ENCODE measurements at regions not wholly inside any gene's neighbourhood (a gene's known extent, or its start where the extent isn't known, plus 50 kb on each side); places are given as distances from the start of the nearest gene placed in this dataset.
"Not testable (repeated sequence)": the region's sequence is repeated elsewhere in the genome, so short reads cannot be mapped to it uniquely, and the experiment has no call there.

DNA sequence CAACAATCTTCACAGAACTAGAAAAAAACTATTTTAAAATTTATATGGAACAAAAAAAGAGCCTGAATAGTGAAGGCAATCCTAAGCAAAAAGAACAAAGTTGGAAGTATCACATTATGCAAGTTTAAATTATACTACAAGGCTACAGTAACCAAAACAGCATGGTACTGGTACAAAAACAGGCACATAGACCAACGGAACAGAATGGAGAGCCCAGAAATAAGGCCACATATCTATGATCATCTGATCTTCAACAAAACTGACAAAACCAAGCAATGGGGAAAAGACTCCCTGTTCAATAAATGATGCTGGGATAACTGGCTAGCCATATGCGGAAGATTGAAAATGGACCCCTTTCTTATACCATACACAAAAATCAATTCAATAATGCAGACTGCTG is 74.4 kb upstream of the RTN4 start:
- not testable (repeated sequence) for H3K27ac Mint-ChIP-seq; H3K4me1 Mint-ChIP-seq (ENCODE audit: low read depth); H3K27me3 Mint-ChIP-seq; H3K9me3 Mint-ChIP-seq (ENCODE audit: low read depth); H3K36me3 Mint-ChIP-seq; H3K4me3 Mint-ChIP-seq

DNA sequence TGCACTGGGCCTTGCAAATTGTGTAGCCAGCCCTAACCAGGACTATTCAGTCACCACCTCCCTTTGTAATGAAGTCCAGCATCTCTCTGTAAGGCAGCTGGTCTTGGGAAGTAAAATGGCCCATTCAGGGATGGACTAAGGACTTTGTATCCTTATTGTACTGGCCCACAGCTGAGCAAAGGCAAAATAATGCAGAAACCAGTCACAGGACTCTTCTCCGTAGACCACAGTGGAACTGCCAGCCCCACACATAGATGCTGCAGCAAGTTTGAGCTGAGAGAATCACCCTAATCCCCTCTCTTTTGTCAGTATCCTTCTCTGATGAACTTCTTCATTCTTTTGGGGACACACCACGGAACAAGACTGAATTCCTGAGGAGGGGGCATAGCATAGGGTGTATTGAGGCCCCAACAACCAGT is 73.6 kb upstream of the RTN4 start:
- Mint-ChIP-seq H3K27ac (no peak overlapping the region), H3K4me1 (ENCODE audit: low read depth) (no peaks in the 10 kb centered on the region), H3K9me3 (ENCODE audit: low read depth) (no peaks in the 10 kb centered on the region), H3K4me3 (no peak overlapping the region), H3K27me3 (no peaks in the 10 kb centered on the region), H3K36me3 (no peaks in the 10 kb centered on the region)

DNA sequence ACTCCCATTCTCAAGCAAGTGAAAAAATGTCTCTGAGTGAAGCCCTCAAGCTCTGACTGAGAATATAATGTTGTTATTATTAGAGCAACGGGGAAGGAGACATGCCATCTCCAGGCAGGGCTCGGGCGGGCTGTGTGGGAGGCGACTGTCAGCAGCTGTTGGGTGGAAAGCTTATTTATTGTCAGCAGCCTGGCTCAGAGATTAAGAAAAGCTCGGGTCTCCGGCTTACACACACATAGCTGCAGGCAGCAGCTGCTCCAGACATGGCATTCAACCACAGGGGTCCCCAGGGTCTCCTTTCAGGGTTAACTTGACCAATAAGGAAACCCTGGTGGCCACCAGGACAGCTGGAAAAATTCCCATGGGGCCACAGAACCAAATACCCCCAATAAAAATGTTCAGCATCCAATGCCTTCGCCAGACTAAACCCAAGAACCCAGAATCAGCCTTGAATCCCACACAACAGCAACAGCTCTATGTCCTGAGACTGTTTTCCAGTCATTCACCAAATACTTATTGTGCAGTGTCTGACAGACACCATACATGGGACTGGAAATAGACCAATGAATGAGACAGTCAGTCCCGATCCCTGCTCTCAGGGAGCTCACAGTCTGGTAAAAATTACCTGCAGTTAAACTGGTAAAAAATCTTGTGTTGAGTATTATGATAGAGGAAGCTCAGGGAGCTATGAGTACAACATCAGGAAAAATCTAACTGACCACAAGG is 70.5 kb upstream of the RTN4 start:
- Mint-ChIP-seq H3K9me3 (ENCODE audit: low read depth) (no peaks in the 10 kb centered on the region), H3K27ac (no peak overlapping the region), H3K36me3 (no peaks in the 10 kb centered on the region), H3K4me3 (no peak overlapping the region), H3K27me3 (no peaks in the 10 kb centered on the region), H3K4me1 (ENCODE audit: low read depth) (no peaks in the 10 kb centered on the region)

DNA sequence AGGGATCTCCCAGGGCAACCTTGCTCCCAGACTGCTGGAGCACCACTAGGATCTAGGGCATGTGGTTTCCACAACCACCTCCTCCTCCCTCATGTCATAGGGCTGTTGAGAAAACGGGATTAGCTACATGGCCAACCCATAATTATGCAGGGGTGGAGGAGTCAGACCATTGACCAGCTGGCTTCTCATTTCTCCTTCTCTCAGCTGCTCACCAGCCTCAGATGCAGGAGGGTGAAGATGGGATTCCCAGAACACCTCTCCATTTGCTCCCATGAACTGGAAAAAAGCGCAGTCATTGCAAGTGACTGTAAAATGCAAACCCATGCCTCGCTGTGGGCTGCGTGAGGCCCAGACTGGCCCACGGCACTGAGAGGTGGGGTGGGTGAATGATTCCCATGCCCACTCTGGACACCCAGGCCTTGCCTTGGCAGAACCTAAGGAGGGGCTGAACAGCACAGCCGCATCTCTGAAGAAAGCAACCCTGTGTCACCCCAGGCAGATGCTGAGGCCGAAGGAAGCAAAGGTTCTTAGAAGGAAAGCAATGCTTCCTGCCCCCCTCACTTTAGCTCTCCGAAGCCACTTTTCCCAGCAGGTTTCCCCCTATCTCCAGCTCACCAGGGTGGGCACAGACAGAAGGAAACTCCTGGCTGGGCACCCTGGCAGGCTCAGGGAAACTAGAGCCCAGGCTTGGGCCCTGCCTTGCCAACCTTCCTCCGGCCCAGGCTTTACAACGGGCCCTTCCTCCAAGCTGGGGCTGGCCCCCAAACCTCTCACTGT is 69.6 kb upstream of the RTN4 start:
- Mint-ChIP-seq H3K4me3 (no peak overlapping the region), H3K36me3 (no peaks in the 10 kb centered on the region), H3K27ac (no peak overlapping the region), H3K27me3 (no peaks in the 10 kb centered on the region), H3K4me1 (ENCODE audit: low read depth) (no peaks in the 10 kb centered on the region), H3K9me3 (ENCODE audit: low read depth) (no peaks in the 10 kb centered on the region)

DNA sequence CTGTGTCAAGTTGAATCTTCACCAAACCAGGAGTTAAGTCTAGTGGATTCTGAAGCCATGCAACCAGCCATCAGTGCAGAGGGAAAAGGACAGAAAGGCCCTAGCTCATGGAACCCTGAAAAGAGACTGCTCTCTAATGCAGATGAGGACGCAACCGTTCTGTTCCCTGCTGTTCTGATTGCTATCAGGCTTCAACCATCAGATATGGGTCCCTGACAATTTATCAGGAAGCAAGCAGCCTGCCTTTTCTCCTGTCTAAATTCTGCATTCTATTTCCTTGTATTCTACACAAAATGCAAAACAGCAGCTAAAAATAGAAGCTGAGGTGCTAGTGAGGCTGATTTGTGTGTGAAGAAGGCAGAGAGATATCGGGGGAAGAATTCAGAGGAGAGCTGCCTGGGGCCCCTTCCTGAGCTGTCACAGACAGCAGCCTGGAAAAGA is 68.4 kb upstream of the RTN4 start:
- no peaks in the 10 kb centered on the region for H3K27me3 Mint-ChIP-seq
- no peaks in the 10 kb centered on the region for H3K36me3 Mint-ChIP-seq
- no peaks in the 10 kb centered on the region for H3K4me1 Mint-ChIP-seq (ENCODE audit: low read depth)
- no peak overlapping the region for H3K4me3 Mint-ChIP-seq
- no peak overlapping the region for H3K27ac Mint-ChIP-seq
- H3K9me3 Mint-ChIP-seq (ENCODE audit: low read depth), result no peaks in the 10 kb centered on the region

DNA sequence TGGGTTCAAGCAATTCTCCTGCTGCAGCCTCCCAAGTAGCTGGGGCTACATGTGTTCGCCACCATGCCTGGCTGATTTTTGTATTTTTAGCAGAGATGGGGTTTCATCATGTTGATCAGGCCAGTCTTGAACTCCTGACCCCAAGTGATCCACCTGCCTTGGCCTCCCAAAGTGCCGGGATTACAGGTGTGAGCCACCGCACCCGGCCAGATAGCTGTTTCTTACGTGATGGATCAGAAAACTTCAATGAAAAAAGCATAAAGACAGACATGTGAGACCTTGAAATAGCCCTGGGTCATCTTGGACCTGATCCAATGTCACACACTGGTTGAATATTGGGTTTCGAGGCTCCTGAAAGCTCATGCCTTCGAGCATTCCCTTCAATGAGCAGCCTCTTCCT is 66.7 kb upstream of the RTN4 start:
- no peaks in the 10 kb centered on the region for H3K9me3 Mint-ChIP-seq (ENCODE audit: low read depth)
- H3K4me3 Mint-ChIP-seq, result no peak overlapping the region
- no peaks in the 10 kb centered on the region for H3K27me3 Mint-ChIP-seq
- no peaks in the 10 kb centered on the region for H3K4me1 Mint-ChIP-seq (ENCODE audit: low read depth)
- no peak overlapping the region for H3K27ac Mint-ChIP-seq
- H3K36me3 Mint-ChIP-seq, result no peaks in the 10 kb centered on the region

DNA sequence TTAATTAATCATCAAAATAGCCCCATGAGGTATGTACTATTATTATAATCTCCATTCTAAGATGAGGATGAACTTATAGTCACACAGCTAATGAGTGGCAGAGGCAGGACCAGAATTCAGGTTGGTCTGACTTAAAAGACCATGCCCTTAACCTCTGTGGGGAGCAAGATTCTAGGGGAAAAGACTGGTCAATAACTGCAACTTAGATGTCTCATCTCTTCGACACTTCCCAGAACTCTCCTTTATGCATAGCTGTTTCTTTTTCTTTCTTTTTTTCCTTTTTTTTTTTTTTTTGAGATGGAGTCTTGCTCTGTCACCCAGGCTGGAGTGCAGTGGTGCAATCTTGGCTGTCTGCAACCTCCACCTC is 66.3 kb upstream of the RTN4 start:
- no peaks in the 10 kb centered on the region for H3K4me1 Mint-ChIP-seq (ENCODE audit: low read depth)
- no peaks in the 10 kb centered on the region for H3K9me3 Mint-ChIP-seq (ENCODE audit: low read depth)
- no peaks in the 10 kb centered on the region for H3K36me3 Mint-ChIP-seq
- H3K27me3 Mint-ChIP-seq, result no peaks in the 10 kb centered on the region
- H3K4me3 Mint-ChIP-seq, result no peak overlapping the region
- H3K27ac Mint-ChIP-seq, result no peak overlapping the region

DNA sequence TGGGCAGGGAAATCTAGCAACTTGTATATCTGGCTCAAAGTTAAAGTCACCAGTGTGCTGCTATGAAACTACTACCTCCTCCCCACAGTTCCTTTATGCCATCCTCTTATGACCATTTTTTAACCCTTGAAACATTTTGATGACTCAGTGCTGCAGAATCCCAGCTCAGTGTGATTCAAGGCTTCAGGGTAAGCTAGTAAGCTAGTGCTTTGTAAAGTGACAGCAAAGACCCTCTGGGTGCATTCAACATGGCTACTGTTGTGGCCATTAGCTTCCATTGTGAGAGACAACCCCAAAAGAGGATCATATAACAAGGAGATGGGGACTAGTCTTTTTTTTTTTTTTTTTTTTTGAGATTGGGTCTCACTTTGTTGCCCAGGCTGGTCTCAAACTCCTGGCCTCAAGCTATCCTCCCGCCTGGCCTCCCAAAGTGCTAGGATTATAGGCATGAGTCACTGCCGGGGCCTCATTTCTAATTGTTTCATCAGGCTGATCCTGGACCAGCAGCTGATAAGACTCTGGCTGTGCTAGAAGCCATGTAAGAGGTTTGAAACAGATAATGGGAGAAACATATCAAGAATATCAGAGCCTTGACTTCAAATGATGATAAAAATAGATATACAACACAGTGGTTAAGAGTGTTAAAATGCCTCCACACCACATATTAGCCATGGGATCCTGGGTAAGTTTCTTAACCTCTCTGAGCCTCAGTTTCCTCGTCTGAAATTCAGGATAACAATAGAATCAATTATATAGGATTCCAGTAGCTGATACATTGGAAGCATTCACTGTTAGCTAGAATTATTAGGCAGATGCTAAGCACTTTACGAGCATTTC is 65.7 kb upstream of the RTN4 start:
- Mint-ChIP-seq H3K4me1 (ENCODE audit: low read depth) (no peaks in the 10 kb centered on the region), H3K27ac (no peak overlapping the region), H3K27me3 (no peaks in the 10 kb centered on the region), H3K9me3 (ENCODE audit: low read depth) (no peaks in the 10 kb centered on the region), H3K4me3 (no peak overlapping the region), H3K36me3 (no peaks in the 10 kb centered on the region)

DNA sequence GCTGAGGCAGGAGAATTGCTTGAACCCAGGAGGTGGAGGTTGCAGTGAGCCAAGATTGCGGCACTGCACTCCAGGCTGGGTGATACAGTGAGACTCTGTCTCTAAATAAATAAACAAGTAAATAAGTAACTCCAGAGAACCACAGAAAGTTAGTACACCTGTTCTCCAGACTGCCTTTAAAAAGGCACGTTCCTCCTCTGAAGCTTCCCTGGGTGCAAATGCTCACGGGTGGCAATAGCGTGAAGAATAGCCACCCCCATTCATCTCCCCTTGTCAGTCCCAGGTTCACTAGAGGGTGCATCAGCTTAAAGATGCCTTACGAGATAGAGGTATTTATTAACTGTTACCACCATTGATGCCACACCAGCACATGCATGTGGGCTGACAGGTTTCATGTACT is 64.3 kb upstream of the RTN4 start:
- Mint-ChIP-seq H3K27me3 (no peaks in the 10 kb centered on the region), H3K36me3 (no peaks in the 10 kb centered on the region), H3K9me3 (ENCODE audit: low read depth) (no peaks in the 10 kb centered on the region), H3K4me1 (ENCODE audit: low read depth) (no peaks in the 10 kb centered on the region), H3K4me3 (no peak overlapping the region), H3K27ac (no peak overlapping the region)

DNA sequence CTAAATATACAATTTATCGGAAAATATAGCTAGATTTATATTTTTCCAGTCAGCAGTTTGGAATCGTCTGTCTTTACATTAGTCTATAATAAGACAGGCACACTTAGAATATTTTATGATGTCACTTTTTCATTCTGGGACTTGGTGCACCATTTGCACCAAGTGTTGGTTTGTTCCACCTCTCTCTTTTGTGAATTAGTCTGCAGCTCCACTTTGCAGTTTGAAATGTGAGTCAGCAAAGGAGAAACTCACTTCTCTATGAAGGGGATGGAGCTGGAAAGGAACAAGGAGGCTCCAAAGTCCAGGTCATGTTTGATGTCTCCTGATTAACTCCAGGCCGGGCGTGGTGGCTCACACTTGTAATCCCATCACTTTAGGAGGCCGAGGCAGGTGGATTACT is 63.8 kb upstream of the RTN4 start:
- Mint-ChIP-seq H3K4me3 (no peak overlapping the region), H3K9me3 (ENCODE audit: low read depth) (no peaks in the 10 kb centered on the region), H3K36me3 (no peaks in the 10 kb centered on the region)

DNA sequence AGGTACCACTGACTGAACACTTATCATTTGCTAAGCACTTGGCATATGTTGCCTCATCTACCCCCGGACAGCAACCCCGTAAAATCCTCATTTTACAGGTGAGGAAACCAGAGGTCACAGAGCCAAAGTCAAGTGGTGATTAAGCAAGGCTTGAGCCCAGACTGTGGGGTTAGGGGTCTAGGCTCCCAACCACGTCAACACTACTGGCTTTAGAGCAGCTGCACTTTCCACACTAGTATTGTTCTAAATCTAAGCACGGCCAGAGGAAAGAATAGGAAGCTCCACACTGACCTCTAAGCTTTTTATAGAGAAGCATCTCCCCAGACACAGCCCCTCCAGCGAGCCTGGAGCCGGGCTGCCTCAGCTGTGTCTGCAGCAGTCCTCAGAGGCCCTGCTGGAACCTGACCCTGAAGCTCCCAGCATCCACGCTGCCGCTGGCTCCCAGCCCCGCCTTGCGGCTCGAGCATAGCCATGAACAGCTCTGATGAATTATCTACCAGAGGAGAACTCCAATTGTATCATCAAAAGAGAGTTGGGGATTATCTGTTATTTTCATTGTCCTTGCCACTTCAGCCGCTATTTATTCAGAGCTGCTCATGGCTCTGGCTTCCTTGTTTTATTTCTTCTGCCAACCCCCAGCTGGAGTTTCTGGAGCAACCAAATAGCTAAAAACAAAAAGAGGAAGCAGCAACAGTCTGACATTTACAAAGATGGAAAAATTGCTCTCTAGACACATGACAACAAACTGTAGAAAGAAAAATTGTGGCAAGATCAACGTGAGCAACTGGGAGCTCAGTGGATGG is 62.2 kb upstream of the RTN4 start:
- Mint-ChIP-seq H3K27me3 (no peaks in the 10 kb centered on the region), H3K36me3 (no peaks in the 10 kb centered on the region), H3K27ac (no peak overlapping the region), H3K9me3 (ENCODE audit: low read depth) (no peaks in the 10 kb centered on the region), H3K4me3 (no peak overlapping the region), H3K4me1 (ENCODE audit: low read depth) (no peaks in the 10 kb centered on the region)

More for the DNA sequence above, 63.8 kb upstream of the RTN4 start:
- Mint-ChIP-seq H3K27ac (no peak overlapping the region), H3K4me1 (ENCODE audit: low read depth) (no peaks in the 10 kb centered on the region), H3K27me3 (no peaks in the 10 kb centered on the region)

DNA sequence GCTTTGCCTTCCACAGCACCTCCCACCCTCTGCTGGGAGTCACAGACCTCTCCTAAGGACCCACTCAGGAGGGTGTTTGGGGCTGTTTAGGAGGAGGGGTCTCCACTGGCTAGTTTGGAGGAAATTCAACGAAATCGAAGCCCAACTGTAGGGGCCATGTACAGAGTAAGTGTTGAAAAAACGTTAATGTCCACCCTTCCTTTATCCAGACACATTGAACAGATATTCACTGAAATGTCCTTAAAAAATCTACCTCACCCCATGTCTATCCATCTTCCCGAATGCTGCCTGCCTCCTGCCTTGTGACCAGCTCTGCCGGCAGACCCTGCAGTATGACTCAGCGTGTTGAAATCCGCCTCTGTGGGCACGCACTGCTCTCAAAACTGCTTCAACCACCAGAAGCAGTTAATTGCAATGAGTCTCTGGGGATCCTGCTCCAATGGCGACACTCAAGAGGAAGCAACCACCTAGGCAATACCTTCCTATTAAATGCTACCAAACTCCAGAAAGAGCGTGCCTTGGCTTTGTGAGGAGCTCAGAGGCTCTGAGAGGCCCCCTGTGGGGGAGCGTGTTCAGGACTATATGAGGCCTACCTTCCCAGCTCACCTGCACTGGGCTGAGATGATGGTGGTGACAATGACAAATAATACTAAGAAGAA is 61.4 kb upstream of the RTN4 start:
- Mint-ChIP-seq H3K27ac (no peak overlapping the region), H3K4me1 (ENCODE audit: low read depth) (no peaks in the 10 kb centered on the region), H3K9me3 (ENCODE audit: low read depth) (no peaks in the 10 kb centered on the region), H3K36me3 (no peaks in the 10 kb centered on the region), H3K27me3 (no peaks in the 10 kb centered on the region), H3K4me3 (no peak overlapping the region)

DNA sequence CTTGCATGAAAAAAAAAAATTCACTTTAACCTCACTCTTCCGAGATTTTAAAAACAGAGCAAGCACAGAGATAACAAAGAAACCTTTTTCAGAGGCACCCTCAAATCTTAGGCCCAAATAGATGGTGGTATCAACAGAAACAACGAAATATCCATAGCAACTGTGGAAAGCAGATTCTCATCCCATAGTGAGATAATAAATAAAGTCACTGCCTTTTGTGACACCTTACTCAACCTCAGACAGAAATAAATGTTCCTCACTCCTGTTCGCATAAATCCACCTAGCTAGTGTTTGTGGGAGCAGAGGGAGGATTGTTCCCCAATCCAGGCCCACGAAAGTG is 60.9 kb upstream of the RTN4 start:
- no peaks in the 10 kb centered on the region for H3K36me3 Mint-ChIP-seq
- no peaks in the 10 kb centered on the region for H3K4me1 Mint-ChIP-seq (ENCODE audit: low read depth)
- H3K4me3 Mint-ChIP-seq, result no peak overlapping the region
- no peak overlapping the region for H3K27ac Mint-ChIP-seq
- no peaks in the 10 kb centered on the region for H3K9me3 Mint-ChIP-seq (ENCODE audit: low read depth)
- H3K27me3 Mint-ChIP-seq, result no peaks in the 10 kb centered on the region

DNA sequence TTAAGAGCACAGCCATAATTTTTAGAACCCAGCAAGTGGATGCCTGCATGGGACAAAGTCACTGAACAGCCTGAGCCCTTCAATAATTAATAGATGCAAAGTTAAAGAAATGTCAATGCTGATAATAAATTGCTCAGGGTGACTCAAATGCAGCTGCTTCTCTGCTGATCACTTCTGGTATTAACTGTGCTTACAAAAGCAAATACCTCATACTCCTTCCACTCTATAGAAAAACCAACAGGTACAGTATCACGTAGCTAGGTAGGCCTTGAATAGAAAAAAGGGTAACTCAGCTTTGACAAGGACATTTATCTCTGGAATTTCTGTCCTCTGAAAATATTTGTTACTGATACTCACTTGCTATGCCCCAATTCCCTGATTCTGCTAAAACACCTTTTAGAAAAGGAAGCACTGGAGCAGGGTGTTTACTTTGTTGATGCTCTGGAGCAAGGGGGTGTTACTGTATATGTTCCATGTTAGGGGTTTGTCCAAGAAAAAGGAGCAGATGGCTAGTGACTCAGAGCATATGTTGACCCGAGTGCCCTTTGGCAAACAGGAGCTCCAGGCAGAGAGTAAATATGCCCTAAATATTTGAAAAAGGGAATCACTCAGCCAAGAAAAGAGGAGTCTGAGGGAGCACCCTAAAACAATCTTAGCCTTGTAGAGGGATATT is 59.1 kb upstream of the RTN4 start:
- Mint-ChIP-seq H3K4me1 (ENCODE audit: low read depth) (no peaks in the 10 kb centered on the region), H3K9me3 (ENCODE audit: low read depth) (no peaks in the 10 kb centered on the region), H3K4me3 (no peak overlapping the region), H3K36me3 (no peaks in the 10 kb centered on the region), H3K27me3 (no peaks in the 10 kb centered on the region), H3K27ac (no peak overlapping the region)
